ENCODE measurements at regions not wholly inside any gene's neighbourhood (a gene's known extent, or its start where the extent isn't known, plus 50 kb on each side); places are given as distances from the start of the nearest gene placed in this dataset.

GRCh38 chr3:13168391-13168790, 95.2 kb upstream of the IQSEC1 start:
- no peak for DNase-seq

GRCh38 chr3:13167829-13168228, 94.6 kb upstream of the IQSEC1 start:
- DNase-seq: no peak

GRCh38 chr3:13167064-13167743, 94.0 kb upstream of the IQSEC1 start:
- no peak for DNase-seq

GRCh38 chr3:13166243-13167063, 93.2 kb upstream of the IQSEC1 start:
- DNase-seq: no peak

- no peak for DNase-seq
Observed at GRCh38 chr3:13165576-13165975, 92.3 kb upstream of the IQSEC1 start.

GRCh38 chr3:13164893-13165492, 91.8 kb upstream of the IQSEC1 start:
- no peak for DNase-seq

- DNase-seq: no peak
Observed at GRCh38 chr3:13163848-13164382, 90.7 kb upstream of the IQSEC1 start.

GRCh38 chr3:13162549-13163320, 89.5 kb upstream of the IQSEC1 start:
- DNase-seq: no peak

- DNase-seq: no peak
Observed at GRCh38 chr3:13161771-13162535, 88.7 kb upstream of the IQSEC1 start.

GRCh38 chr3:13161021-13161759, 88.0 kb upstream of the IQSEC1 start:
- no peak for DNase-seq

- DNase-seq: no peak
Observed at GRCh38 chr3:13160619-13161018, 87.4 kb upstream of the IQSEC1 start.

- no peak for DNase-seq
Observed at GRCh38 chr3:13159890-13160289, 86.7 kb upstream of the IQSEC1 start.

GRCh38 chr3:13158871-13159270, 85.6 kb upstream of the IQSEC1 start:
- no peak for DNase-seq

GRCh38 chr3:13158408-13158807, 85.2 kb upstream of the IQSEC1 start:
- no peak for DNase-seq

GRCh38 chr3:13157986-13158385, 84.8 kb upstream of the IQSEC1 start:
- DNase-seq: no peak

- no peak for DNase-seq
Observed at GRCh38 chr3:13152826-13153710, 79.8 kb upstream of the IQSEC1 start.

- DNase-seq: no peak
Observed at GRCh38 chr3:13150624-13151023, 77.4 kb upstream of the IQSEC1 start.

GRCh38 chr3:13149330-13150108, 76.3 kb upstream of the IQSEC1 start:
- DNase-seq: no peak

GRCh38 chr3:13148561-13149329, 75.5 kb upstream of the IQSEC1 start:
- no peak for DNase-seq

Data from CD4-positive, alpha-beta T cell treated with Interferon gamma for 1 hour (primary cell).